ENCODE measurements at regions not wholly inside any gene's neighbourhood (a gene's known extent, or its start where the extent isn't known, plus 50 kb on each side); places are given as distances from the start of the nearest gene placed in this dataset.

DNA sequence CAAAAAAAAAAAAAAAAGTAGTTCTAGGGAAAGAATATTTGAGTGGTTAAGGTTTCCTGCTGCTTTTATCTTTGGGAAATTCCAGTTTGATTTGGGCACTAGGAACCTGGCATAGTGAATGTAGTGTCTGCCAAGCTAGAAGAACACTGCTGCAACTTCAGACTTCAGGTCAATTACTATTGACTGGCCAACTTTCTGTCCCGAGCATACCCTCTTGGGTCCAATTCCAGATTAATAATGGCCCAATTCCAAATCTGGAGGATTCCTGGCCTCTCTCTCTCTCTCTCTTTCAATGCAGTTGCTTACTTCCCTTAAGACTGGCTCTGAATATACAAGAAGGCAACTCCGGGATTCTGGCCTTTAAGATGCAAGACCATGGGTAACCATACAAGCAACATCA is 74.9 kb downstream of the ANKEF1 start:
- CTCF ChIA-PET = no interaction called here
- POLR2A ChIA-PET = no interaction called here
- TF ChIP-seq, protein P1, sequence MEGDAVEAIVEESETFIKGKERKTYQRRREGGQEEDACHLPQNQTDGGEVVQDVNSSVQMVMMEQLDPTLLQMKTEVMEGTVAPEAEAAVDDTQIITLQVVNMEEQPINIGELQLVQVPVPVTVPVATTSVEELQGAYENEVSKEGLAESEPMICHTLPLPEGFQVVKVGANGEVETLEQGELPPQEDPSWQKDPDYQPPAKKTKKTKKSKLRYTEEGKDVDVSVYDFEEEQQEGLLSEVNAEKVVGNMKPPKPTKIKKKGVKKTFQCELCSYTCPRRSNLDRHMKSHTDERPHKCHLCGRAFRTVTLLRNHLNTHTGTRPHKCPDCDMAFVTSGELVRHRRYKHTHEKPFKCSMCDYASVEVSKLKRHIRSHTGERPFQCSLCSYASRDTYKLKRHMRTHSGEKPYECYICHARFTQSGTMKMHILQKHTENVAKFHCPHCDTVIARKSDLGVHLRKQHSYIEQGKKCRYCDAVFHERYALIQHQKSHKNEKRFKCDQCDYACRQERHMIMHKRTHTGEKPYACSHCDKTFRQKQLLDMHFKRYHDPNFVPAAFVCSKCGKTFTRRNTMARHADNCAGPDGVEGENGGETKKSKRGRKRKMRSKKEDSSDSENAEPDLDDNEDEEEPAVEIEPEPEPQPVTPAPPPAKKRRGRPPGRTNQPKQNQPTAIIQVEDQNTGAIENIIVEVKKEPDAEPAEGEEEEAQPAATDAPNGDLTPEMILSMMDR (IDR thresholded peaks at IDR 0.05; ENCODE audit: control extremely low read depth, extremely low read depth, low read depth, missing control alignments) = no peak
- DNase-seq (ENCODE audit: extremely low spot score) = no peak

DNA sequence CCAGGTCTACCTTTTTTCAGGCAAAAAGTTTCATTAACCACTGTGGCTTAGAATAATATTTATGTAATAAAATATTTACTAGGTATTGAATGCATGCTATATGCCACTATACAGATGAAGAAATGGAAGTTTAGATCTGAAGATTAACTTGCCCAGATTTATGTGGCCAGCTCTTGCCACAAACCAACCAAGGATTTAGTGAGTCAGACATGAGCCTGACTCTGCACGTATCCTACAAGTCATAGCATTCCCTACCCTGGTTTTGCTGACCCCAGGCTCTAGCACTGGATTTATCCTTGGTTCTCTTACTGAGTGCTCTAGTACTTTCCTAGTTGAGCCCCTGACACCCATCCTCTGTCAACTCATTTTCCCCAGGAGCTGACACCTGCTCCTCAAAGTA is 75.4 kb downstream of the ANKEF1 start:
- TF ChIP-seq, protein P1 (IDR thresholded peaks at IDR 0.05; ENCODE audit: control extremely low read depth, extremely low read depth, low read depth, missing control alignments) = no peak
- CTCF ChIA-PET = no interaction called here
- DNase-seq (ENCODE audit: extremely low spot score) = no peak
- POLR2A ChIA-PET = no interaction called here

DNA sequence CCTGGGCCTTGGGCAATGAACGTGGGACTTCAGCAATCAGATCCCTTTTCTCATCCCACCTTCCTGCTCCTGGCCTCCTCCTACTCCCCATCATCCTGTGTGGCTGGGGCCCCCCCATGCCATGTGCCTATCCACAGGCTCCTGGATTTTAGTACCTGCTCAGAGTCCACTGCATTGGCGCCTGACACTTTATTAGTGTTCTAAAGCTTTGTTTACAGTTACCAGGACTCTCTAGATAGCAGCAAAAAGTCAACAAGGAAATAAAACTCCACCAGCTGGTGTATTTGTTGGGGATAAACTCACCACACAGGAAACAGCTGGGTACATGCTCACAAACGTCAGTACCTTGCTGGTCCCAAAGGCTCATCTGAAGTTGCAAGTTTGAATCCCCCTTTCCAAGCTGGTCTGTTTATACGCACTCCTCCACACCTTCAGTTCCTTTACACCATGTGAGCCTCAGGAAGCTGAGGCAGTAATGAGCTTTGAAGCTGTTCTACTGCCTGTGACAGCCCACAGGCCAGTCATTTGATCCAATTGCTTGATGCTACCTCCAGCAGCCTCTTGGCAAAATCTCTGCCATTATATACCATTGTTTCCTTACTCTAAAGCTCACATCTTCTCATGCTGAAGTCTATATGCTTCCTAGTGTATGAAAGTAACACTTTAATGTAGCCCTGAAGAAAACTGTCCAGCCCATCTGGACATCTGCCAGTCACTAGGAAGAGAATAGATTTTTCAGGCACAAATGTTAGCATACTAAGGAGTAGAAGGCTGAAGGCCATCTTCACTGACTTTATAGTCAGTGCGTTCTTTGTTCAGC is 76.6 kb downstream of the ANKEF1 start:
- ChIA-PET POLR2A (no interaction called here), CTCF (interaction anchor here (2.3 kb wide), 1 partner anchor 21 kb away, joined by 9 read pairs; no protein-coding TSS in a partner anchor)
- no peak for DNase-seq (ENCODE audit: extremely low spot score)
- TF ChIP-seq, protein P1 (IDR thresholded peaks at IDR 0.05; ENCODE audit: control extremely low read depth, extremely low read depth, low read depth, missing control alignments) = no peak

DNA sequence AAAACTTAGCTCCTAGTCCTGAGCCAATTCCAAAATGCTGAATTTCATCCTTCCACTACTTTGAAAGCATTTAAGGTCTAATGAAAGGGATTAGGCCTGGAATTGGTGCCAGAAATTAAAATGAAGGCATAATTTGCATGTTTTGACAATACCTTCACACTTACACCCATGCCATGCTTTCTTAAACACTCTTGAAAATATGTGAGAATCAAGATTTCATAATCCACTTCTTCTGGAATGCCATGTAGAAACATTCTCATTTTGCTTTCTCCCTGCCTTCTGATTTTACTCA is 77.1 kb downstream of the ANKEF1 start:
- no peak for DNase-seq (ENCODE audit: extremely low spot score)
- ChIA-PET CTCF (interaction anchor here (2.3 kb wide), 1 partner anchor 21 kb away, joined by 9 read pairs; no protein-coding TSS in a partner anchor), POLR2A (no interaction called here)
- TF ChIP-seq, protein P1 (IDR thresholded peaks at IDR 0.05; ENCODE audit: control extremely low read depth, extremely low read depth, low read depth, missing control alignments) = no peak

DNA sequence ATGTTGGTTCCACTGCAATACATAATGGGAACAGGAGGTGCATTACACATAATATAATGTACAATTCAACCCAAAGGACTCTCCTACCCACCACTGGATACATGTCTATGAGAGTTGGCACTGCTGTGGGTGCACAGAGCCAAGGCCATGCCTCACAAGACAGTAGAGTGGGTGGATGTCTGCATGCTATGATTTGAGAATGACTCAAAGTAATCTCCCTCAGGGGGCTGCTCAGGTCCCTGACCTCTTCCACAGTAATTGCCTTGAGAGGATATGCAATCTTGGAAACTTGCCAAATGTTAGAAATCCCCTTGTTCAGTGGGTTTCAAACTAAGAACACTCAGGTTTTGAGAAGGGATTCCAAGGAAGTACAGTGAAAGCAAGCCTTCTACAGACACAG is 79.0 kb downstream of the ANKEF1 start:
- TF ChIP-seq, protein P1 (IDR thresholded peaks at IDR 0.05; ENCODE audit: control extremely low read depth, extremely low read depth, low read depth, missing control alignments) = no peak
- CTCF ChIA-PET = interaction anchor here (1.1 to 3.7 kb wide), 4 partner anchors 9 to 28 kb away, joined by 4 to 15 read pairs (median 6); no protein-coding TSS in a partner anchor
- DNase-seq (ENCODE audit: extremely low spot score) = no peak
- POLR2A ChIA-PET = no interaction called here

DNA sequence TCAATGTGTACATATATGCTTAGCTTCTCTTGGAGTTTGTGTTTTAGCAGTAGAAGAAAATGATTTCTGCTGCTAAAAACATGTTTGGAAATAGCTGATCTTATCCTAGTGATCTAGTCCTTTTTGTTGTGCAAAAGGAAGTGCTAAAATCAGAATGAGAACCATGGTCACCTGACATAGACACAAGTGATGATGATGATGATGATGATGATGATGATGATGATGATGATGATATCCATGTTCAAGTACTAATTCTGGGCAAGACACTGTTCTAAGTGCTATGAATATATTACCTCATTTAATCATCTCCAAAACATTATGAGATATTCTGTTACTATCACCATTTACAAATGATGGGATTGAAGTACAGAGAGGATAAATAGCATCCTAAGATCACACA is 79.8 kb downstream of the ANKEF1 start:
- TF ChIP-seq, protein P1 (IDR thresholded peaks at IDR 0.05; ENCODE audit: control extremely low read depth, extremely low read depth, low read depth, missing control alignments) = no peak
- POLR2A ChIA-PET = no interaction called here

More for the DNA sequence above, 79.8 kb downstream of the ANKEF1 start:
- CTCF ChIA-PET = interaction anchor here (1.3 to 3.7 kb wide), 3 partner anchors 10 to 29 kb away, joined by 4 to 15 read pairs (median 6); no protein-coding TSS in a partner anchor
- no peak for DNase-seq (ENCODE audit: extremely low spot score)

All from GM10248 (cell line).